ENCODE measurements at regions not wholly inside any gene's neighbourhood (a gene's known extent, or its start where the extent isn't known, plus 50 kb on each side); places are given as distances from the start of the nearest gene placed in this dataset.
"Not testable (repeated sequence)": the region's sequence is repeated elsewhere in the genome, so short reads cannot be mapped to it uniquely, and the experiment has no call there.

GRCh38 chr12:84391176-84391575, 521.4 kb downstream of the SLC6A15 start:
- TF ChIP-seq CTCF (conservative IDR thresholded peaks at IDR 0.05); ZFX (IDR thresholded peaks at IDR 0.05): not testable (repeated sequence)
